Testis (tissue), 2 donors: ENCODE measurements at regions not wholly inside any gene's neighbourhood (a gene's known extent, or its start where the extent isn't known, plus 50 kb on each side); places are given as distances from the start of the nearest gene placed in this dataset.

ENCODE experiments used
- DNase-seq: peaks from one replicate; pipeline ENCODE4 v3.0.0-alpha.2; 2019
- H3K27ac ChIP-seq, 2 donors: fragments of 200-600 bp; sonication (generic); one replicate each; pipeline ENCODE4 v1.5.1; 2019
- H3K27me3 ChIP-seq: fragments of 200-600 bp; sonication (generic); one replicate; pipeline ENCODE4 v1.5.1; 2019
- H3K36me3 ChIP-seq: fragments of 200-600 bp; sonication (generic); one replicate; pipeline ENCODE4 v1.5.1; 2017; ENCODE audit warnings: low read depth; ENCODE audit errors: missing control alignments
- H3K4me1 ChIP-seq: fragments of 200-600 bp; sonication (generic); one replicate; pipeline ENCODE4 v1.5.1; 2019
- H3K4me3 ChIP-seq, 2 donors: fragments of 200-600 bp; sonication (generic); one replicate each; pipeline ENCODE4 v1.5.1; 2017 to 2019
- H3K9me3 ChIP-seq: fragments of 200-600 bp; sonication (generic); one replicate; pipeline ENCODE4 v1.5.1; 2017
- CTCF ChIP-seq, 3 experiments: fragments of 450-650 bp in 2 of 3; fragments of 200-600 bp in 1 of 3; sonication (generic) in 1 of 3; IDR thresholded peaks; one replicate each; pipeline ENCODE4 v1.5.1; 2016 to 2019; ENCODE audit warnings: antibody characterized with exemption in 3 of 3, mild to moderate bottlenecking in 2 of 3, moderate library complexity in 1 of 3
- POLR2A ChIP-seq: fragments of 450-650 bp; IDR thresholded peaks from one replicate; pipeline ENCODE4 v1.6.1; 2017; ENCODE audit warnings: antibody characterized with exemption, mild to moderate bottlenecking, moderate library complexity
- WGBS, 2 donors: methylation state at CpG; one replicate each; pipeline ENCODE4 v1.1.5; 2018; 5-methylcytosine and 5-hydroxymethylcytosine counted together
- intact Hi-C: fragments of 100-400 bp; cut with DNase I; formaldehyde crosslinking; loops from one replicate; pipeline ENCODE4 v1.15.1; 2023; ENCODE audit warnings: low total_unique reads

DNA sequence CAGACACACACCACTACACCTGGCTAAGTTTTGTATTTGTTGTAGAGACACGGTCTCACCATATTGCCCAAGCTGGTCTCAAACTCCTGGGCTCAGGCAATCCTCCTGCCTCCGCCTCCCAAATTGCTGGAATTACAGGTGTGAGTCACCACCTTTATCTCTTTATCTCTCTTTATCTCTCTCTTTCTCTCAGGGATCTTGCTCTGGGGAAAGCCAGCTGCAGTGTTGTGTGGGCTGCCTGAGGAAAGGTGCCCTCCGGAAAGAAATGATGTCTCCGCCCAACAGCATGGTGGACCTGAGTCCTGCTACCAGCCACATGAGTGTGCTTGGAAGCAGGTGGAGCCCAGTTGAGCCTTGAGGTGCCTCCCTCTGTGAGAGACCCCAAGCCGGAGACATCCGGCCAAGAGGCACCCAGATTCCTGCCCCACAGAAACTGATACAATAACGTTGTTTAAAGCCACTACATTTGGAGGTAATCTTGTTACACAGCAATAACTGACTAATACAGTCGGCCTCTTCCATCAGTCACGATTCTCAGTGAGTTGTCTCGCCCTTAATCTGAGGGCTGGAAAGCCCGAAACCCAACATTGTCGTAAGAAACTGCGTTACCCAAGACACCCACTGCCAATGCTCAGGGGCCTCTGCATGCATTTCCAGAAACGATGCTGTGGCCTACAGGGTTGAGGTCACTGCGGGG, 68.0 kb upstream of the RPH3AL start:
- Histone ChIP-seq H3K36me3 (no peaks in the 10 kb centered on the region), H3K9me3 (no peaks in the 10 kb centered on the region), H3K27me3 (no peaks in the 10 kb centered on the region), H3K4me1 (no peaks in the 10 kb centered on the region), H3K27ac (no peak overlapping the region), H3K4me3 (no peak overlapping the region)
- 89 to 92% methylated on average over 11 to 15 of the region's 15 CpGs for WGBS, 2 donors
- no peak for TF ChIP-seq POLR2A
- no peak for TF ChIP-seq CTCF (IDR thresholded peaks at IDR 0.05)
- DNase-seq, result no peak
- intact Hi-C loops, result no loop called here

DNA sequence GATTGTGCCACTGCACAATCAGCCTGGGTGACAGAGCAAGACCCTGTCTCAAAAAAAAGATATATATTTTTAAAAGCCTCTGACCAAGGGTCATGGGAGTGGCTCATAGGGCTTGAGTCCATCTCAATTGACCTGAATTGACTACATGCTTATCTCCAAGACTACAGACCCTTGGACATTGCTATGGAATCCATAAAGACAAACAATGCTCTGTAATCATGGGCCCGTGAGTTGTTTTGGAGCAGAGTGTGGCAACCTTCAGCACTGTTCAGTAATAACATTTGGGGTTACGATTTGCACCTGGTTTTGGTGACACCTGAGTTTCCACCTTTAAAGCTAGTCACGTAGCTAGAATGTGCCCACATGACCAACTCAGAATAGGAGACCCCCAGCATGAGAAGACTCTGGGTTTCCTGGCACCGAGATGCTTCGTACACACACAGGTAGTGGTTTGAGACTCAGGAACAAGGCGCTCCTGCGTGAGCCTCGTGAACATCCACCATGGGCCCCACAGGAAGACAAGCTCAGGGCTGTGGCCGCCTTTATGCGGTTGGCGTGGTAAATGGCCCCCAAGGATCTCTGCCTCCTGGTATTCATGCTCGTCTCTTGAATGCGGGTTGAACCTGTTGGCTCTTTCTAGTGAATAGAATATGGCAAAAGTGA, 66.6 kb upstream of the RPH3AL start:
- H3K36me3 ChIP-seq, result no peaks in the 10 kb centered on the region
- H3K4me3 ChIP-seq, result no peak overlapping the region
- intact Hi-C loops, result no loop called here
- no peak overlapping the region for H3K27ac ChIP-seq
- H3K27me3 ChIP-seq, result no peaks in the 10 kb centered on the region
- no peaks in the 10 kb centered on the region for H3K9me3 ChIP-seq
- WGBS, 2 donors, result 88 to 93% methylated on average over 5 to 13 of the region's 13 CpGs
- no peaks in the 10 kb centered on the region for H3K4me1 ChIP-seq
- DNase-seq, result no peak
- TF ChIP-seq POLR2A (no peak), CTCF (IDR thresholded peaks at IDR 0.05) (no peak)

DNA sequence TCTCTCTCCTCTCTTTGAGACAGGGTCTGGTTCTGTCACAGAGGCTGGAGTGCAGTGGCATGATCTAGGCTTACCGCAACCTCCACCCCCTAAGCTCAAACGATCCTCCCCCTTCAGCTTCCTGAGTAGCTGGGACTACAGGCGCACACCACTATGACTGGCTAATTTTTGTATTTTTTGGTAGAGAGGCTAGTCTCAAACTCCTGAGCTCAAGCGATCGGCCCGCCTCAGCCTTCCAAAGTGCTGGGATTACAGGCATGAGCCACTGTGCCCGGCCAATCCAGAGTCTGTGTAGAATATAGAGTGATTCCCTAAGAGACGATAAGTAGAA, 65.8 kb upstream of the RPH3AL start:
- TF ChIP-seq POLR2A, result no peak
- TF ChIP-seq CTCF (IDR thresholded peaks at IDR 0.05), result no peak
- WGBS, 2 donors, result 76 to 81% methylated on average over 8 of the region's 8 CpGs
- H3K27ac ChIP-seq, result no peak overlapping the region
- no peaks in the 10 kb centered on the region for H3K36me3 ChIP-seq
- no peaks in the 10 kb centered on the region for H3K9me3 ChIP-seq
- H3K4me3 ChIP-seq, result no peak overlapping the region
- no peaks in the 10 kb centered on the region for H3K27me3 ChIP-seq
- no peaks in the 10 kb centered on the region for H3K4me1 ChIP-seq
- intact Hi-C loops, result no loop called here
- DNase-seq, result no peak

- Histone ChIP-seq H3K27ac (no peak overlapping the region), H3K4me3 (no peak overlapping the region), H3K27me3 (no peaks in the 10 kb centered on the region), H3K36me3 (no peaks in the 10 kb centered on the region), H3K4me1 (no peaks in the 10 kb centered on the region), H3K9me3 (no peaks in the 10 kb centered on the region)
- 91 to 93% methylated on average over 16 of the region's 16 CpGs for WGBS, 2 donors
- TF ChIP-seq CTCF (IDR thresholded peaks at IDR 0.05) (no peak), POLR2A (no peak)
- DNase-seq, result no peak
- intact Hi-C loops, result no loop called here
These were observed 65.2 kb upstream of the RPH3AL start for GRCh38 chr17:417691-418420.
